IPS DF 6.9 (cell line): ENCODE measurements at regions not wholly inside any gene's neighbourhood (a gene's known extent, or its start where the extent isn't known, plus 50 kb on each side); places are given as distances from the start of the nearest gene placed in this dataset.

Experiments used
- DNase-seq: peaks from one replicate; pipeline ENCODE4 v3.0.0-alpha.2; 2013; ENCODE audit warnings: low read depth, low spot score
- H3K27ac ChIP-seq: one replicate; pipeline ENCODE4 v1.5.1; 2013; ENCODE audit warnings: low read length, control low read depth
- H3K27me3 ChIP-seq: 2 replicates; pipeline ENCODE4 v1.6.1; 2013; ENCODE audit warnings: mild to moderate bottlenecking, low read length; ENCODE audit not compliant: control insufficient read depth, insufficient read depth
- H3K36me3 ChIP-seq: 2 replicates; pipeline ENCODE4 v1.6.1; 2013; ENCODE audit warnings: low read length; ENCODE audit not compliant: control insufficient read depth, insufficient read depth
- H3K4me1 ChIP-seq: 2 replicates; pipeline ENCODE4 v1.6.1; 2013; ENCODE audit warnings: low read length; ENCODE audit not compliant: control insufficient read depth, insufficient read depth
- H3K4me3 ChIP-seq: 2 replicates; pipeline ENCODE4 v1.5.1; 2013; ENCODE audit warnings: mild to moderate bottlenecking, low read length
- H3K9me3 ChIP-seq: 2 replicates; pipeline ENCODE4 v1.6.1; 2013; ENCODE audit warnings: low read length, inconsistent platforms; ENCODE audit not compliant: control insufficient read depth, insufficient read depth
- WGBS: extraction: QIAGEN DNeasy Blood & Tissue Kit; methylation state at CpG from one replicate; pipeline ENCODE4 v1.1.7; 2013; ENCODE audit warnings: mixed read lengths, missing lambda C conversion rate; ENCODE audit not compliant: insufficient read length, insufficient coverage; 5-methylcytosine and 5-hydroxymethylcytosine counted together

DNA sequence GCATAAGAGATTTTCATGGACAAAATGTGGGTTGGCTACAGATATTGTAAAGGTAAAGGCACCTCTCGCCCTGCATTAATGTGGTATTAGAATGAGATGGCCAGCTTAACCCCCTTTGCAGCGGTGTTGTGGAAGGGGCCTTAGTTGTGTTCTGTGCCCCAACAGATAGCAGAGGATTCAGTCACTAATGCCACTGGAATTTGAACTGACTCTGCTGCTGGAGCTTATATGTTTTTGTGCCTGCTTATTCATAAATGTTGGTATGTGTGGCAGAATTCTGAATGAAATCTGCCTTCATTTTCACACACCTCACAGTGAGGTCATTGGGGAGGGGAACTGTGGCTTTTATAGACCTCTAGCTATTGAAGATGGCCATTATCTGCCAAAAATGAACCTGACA, 90.7 kb upstream of the ITGA6 start:
- Histone ChIP-seq H3K27ac (no peak overlapping the region), H3K4me3 (no peak overlapping the region), H3K27me3 (no peaks in the 10 kb centered on the region), H3K4me1 (no peaks in the 10 kb centered on the region), H3K9me3 (no peaks in the 10 kb centered on the region), H3K36me3 (no peaks in the 10 kb centered on the region)
- DNase-seq = no peak
- WGBS = no CpG with 5 or more reads among the region's 2 CpGs

DNA sequence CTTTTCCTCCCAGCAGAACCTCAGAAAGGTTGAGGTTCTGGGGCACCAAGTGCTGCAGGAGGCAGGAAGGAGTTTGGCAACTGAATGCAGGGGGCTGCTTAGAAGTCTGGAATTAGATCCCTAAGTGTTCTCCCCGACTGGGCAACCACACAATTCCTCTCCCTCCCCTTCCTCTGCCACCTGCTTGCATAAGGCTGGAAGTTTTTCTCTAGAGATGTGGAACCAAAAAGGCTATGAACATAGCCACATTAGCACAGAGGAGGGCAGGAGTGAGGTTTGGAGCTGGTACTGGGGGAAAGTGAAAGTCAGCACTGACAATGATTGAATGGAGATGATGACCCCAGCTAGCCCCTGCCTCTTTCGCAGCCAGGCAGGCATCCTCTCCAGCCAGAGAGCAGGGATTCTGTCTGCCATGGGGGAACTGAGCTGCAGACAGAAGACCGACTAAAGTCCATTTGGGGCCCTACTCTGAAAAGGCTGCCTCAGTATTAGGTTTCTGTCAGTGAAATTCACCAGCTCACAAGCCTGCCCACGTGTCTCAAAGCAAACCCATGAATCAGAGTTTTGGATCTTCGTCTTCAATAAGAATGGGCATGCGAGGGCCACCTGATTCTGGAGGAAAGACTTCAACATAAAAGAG, 87.9 kb upstream of the ITGA6 start:
- WGBS = no CpG with 5 or more reads among the region's 6 CpGs
- no peaks in the 10 kb centered on the region for H3K27me3 ChIP-seq
- H3K4me3 ChIP-seq = no peak overlapping the region
- no peak overlapping the region for H3K27ac ChIP-seq
- no peaks in the 10 kb centered on the region for H3K36me3 ChIP-seq
- no peaks in the 10 kb centered on the region for H3K4me1 ChIP-seq
- DNase-seq = no peak
- no peaks in the 10 kb centered on the region for H3K9me3 ChIP-seq

GRCh38 chr2:172340394-172340793, 87.0 kb upstream of the ITGA6 start:
- H3K4me1 ChIP-seq = no peaks in the 10 kb centered on the region
- no CpG with 5 or more reads among the region's 4 CpGs for WGBS
- H3K9me3 ChIP-seq = no peaks in the 10 kb centered on the region
- no peaks in the 10 kb centered on the region for H3K27me3 ChIP-seq
- no peak overlapping the region for H3K4me3 ChIP-seq
- H3K36me3 ChIP-seq = no peaks in the 10 kb centered on the region
- H3K27ac ChIP-seq = no peak overlapping the region
- no peak for DNase-seq

DNA sequence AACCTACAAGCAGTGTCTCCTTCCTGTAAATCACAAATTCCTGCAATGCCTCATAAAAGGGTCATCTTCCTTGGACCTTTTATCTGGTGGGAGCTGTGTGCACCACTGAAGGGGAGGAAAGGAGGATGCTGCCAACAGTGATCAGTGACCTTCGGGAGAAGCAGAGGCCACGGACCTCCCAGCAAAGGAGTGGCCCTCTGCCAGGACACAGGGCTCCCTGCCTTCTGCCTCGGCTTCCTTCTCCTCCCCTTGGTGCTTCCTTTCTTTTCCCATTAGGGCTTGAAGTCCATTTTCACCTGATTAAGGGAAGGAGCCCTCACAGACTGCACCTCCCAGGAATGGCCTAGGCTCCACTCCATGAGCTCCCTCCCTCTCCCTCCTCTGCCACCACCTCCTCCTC, 85.3 kb upstream of the ITGA6 start:
- H3K4me3 ChIP-seq = no peak overlapping the region
- H3K4me1 ChIP-seq = no peaks in the 10 kb centered on the region
- H3K36me3 ChIP-seq = no peaks in the 10 kb centered on the region
- no peak overlapping the region for H3K27ac ChIP-seq
- DNase-seq = no peak
- H3K9me3 ChIP-seq = no peaks in the 10 kb centered on the region
- H3K27me3 ChIP-seq = no peaks in the 10 kb centered on the region
- WGBS = no CpG with 5 or more reads among the region's 3 CpGs

DNA sequence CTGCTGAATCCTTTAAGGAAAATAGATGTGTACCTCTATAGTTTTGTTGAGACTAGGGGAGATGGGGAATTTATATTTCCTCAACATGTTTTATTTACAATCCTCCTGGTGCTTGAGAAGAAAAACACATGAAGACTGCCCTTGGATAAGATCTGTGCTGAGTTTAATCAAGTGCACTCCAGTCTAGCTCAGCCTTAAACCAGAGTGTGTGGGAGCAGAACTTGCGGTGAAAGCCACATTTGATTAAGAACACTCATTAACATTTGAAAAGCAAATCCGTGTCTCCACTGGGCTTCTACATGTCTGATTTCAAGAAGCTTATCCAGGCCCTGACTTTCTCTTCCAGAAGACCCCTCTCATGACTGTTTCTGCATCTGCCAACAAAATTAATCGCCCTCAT, 84.8 kb upstream of the ITGA6 start:
- WGBS = no CpG with 5 or more reads among the region's 3 CpGs
- Histone ChIP-seq H3K36me3 (no peaks in the 10 kb centered on the region), H3K4me1 (no peaks in the 10 kb centered on the region), H3K4me3 (no peak overlapping the region), H3K27me3 (no peaks in the 10 kb centered on the region), H3K9me3 (no peaks in the 10 kb centered on the region), H3K27ac (no peak overlapping the region)
- DNase-seq = no peak

- no peak overlapping the region for H3K27ac ChIP-seq
- H3K4me3 ChIP-seq = no peak overlapping the region
- H3K9me3 ChIP-seq = no peaks in the 10 kb centered on the region
- H3K27me3 ChIP-seq = no peaks in the 10 kb centered on the region
- H3K4me1 ChIP-seq = no peaks in the 10 kb centered on the region
- DNase-seq = no peak
- H3K36me3 ChIP-seq = no peaks in the 10 kb centered on the region
- no CpG with 5 or more reads among the region's 2 CpGs for WGBS
These were observed 83.2 kb upstream of the ITGA6 start for GRCh38 chr2:172344159-172344558.

DNA sequence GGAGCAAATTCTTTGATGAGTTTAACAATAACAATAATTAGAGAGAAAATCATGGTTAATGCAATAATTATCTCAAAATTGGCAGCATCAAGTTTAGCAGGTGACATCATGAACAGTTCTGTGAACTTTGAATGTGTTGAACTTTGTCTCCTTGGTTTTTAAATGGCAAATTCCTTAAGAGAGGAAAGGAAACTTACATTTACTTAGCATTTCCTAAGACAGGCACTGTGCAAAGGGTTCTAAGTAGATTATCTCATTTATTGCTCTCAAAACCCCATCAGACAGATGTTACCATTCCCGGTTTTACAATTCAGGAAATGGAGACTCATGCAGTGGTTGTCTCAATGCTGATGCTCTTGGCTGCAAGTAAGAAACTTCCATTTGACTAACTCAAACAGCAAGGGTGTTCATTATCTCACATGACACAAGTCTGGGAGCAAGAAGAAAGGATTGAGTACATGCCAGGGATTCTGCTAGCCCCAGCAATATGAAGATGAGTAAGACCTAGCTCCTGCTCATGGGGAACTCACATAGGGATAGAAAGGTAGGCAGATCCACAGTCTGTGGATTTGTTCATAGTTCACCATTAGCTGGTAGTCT, 81.3 kb upstream of the ITGA6 start:
- H3K27ac ChIP-seq = no peak overlapping the region
- WGBS = no CpG with 5 or more reads among the region's 1 CpG
- no peaks in the 10 kb centered on the region for H3K4me1 ChIP-seq

GRCh38 chr2:172348555-172349288, 78.7 kb upstream of the ITGA6 start:
- H3K4me3 ChIP-seq = no peak overlapping the region
- DNase-seq = no peak
- H3K9me3 ChIP-seq = no peaks in the 10 kb centered on the region
- H3K36me3 ChIP-seq = no peaks in the 10 kb centered on the region
- H3K27ac ChIP-seq = no peak overlapping the region
- no peaks in the 10 kb centered on the region for H3K27me3 ChIP-seq
- WGBS = no CpG with 5 or more reads among the region's 4 CpGs
- no peaks in the 10 kb centered on the region for H3K4me1 ChIP-seq

More for the DNA sequence above, 81.3 kb upstream of the ITGA6 start:
- no peaks in the 10 kb centered on the region for H3K36me3 ChIP-seq
- no peak overlapping the region for H3K4me3 ChIP-seq
- H3K27me3 ChIP-seq = no peaks in the 10 kb centered on the region
- no peak for DNase-seq
- no peaks in the 10 kb centered on the region for H3K9me3 ChIP-seq

- H3K4me3 ChIP-seq = no peak overlapping the region
- no peaks in the 10 kb centered on the region for H3K36me3 ChIP-seq
- no peaks in the 10 kb centered on the region for H3K27me3 ChIP-seq
- no CpG with 5 or more reads among the region's 9 CpGs for WGBS
- no peaks in the 10 kb centered on the region for H3K9me3 ChIP-seq
- DNase-seq = no peak
- no peaks in the 10 kb centered on the region for H3K4me1 ChIP-seq
- no peak overlapping the region for H3K27ac ChIP-seq
These were observed 76.4 kb upstream of the ITGA6 start for GRCh38 chr2:172350839-172351479.

DNA sequence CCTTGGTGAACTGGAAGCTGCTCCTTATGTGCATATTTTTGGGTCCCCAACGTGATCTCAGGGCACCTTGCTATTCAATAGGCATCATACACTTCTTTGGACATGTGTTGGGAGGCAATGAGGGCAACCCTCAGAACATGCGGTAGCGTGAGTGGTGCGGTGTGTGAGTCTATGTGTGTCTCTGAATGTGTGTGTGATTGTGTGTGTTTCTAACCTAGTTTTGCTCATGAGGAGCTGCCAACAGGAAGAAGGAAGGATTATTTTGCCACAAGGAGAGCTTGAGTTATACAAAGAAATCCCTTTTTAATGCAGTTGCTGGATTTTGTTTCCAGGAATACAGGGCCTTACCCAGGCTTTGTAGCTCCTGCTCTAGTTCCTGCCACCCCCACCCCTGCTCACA, 75.8 kb upstream of the ITGA6 start:
- no peaks in the 10 kb centered on the region for H3K9me3 ChIP-seq
- no CpG with 5 or more reads among the region's 4 CpGs for WGBS
- DNase-seq = no peak

More for the DNA sequence above, 75.8 kb upstream of the ITGA6 start:
- Histone ChIP-seq H3K36me3 (no peaks in the 10 kb centered on the region), H3K27me3 (no peaks in the 10 kb centered on the region), H3K4me3 (no peak overlapping the region), H3K27ac (no peak overlapping the region), H3K4me1 (no peaks in the 10 kb centered on the region)
